Liver (tissue), 8 donors: ENCODE measurements at regions not wholly inside any gene's neighbourhood (a gene's known extent, or its start where the extent isn't known, plus 50 kb on each side); places are given as distances from the start of the nearest gene placed in this dataset.

Experiments
- DNase-seq: peaks from one replicate; pipeline ENCODE4 v3.0.0-alpha.2; 2017; ENCODE audit warnings: low spot score
- H3K27ac ChIP-seq, 2 donors: one replicate each; pipeline ENCODE4 v1.7.0; 2013; ENCODE audit warnings: inconsistent platforms in 2 of 2, low read length in 2 of 2, control low read depth in 1 of 2, low read depth in 1 of 2, mild to moderate bottlenecking in 1 of 2
- H3K27me3 ChIP-seq, 4 donors: one replicate each; pipeline versions ENCODE4 v1.6.1 to v1.7.0; 2013; ENCODE audit warnings: low read length in 3 of 4, inconsistent platforms in 1 of 4, mild to moderate bottlenecking in 1 of 4, moderate library complexity in 1 of 4; ENCODE audit not compliant: control insufficient read depth in 4 of 4, insufficient read depth in 4 of 4
- H3K36me3 ChIP-seq, 4 donors: one replicate each; pipeline versions ENCODE4 v1.6.1 to v1.7.0; 2013; ENCODE audit warnings: low read length in 3 of 4, mild to moderate bottlenecking in 3 of 4, low read depth in 1 of 4, moderate library complexity in 1 of 4; ENCODE audit not compliant: control insufficient read depth in 4 of 4, insufficient read depth in 3 of 4
- H3K4me1 ChIP-seq, 4 donors: one replicate each; pipeline versions ENCODE4 v1.6.1 to v1.7.0; 2013; ENCODE audit warnings: low read length in 3 of 4, mild to moderate bottlenecking in 3 of 4, moderate library complexity in 1 of 4; ENCODE audit not compliant: control insufficient read depth in 4 of 4, insufficient read depth in 4 of 4
- H3K4me3 ChIP-seq, 3 donors: one replicate each; pipeline versions ENCODE4 v1.6.1 to v1.7.0; 2013; ENCODE audit warnings: low read length in 3 of 3, control low read depth in 1 of 3, low read depth in 1 of 3, mild to moderate bottlenecking in 1 of 3
- H3K9ac ChIP-seq, 2 donors: one replicate each; pipeline ENCODE4 v1.7.0; 2013; ENCODE audit warnings: low read length in 2 of 2, mild to moderate bottlenecking in 2 of 2, moderate library complexity in 2 of 2, control low read depth in 1 of 2, low read depth in 1 of 2
- H3K9me3 ChIP-seq, 4 donors: one replicate each; pipeline versions ENCODE4 v1.6.1 to v1.7.0; 2013; ENCODE audit warnings: low read length in 3 of 4; ENCODE audit not compliant: control insufficient read depth in 4 of 4
- ATF3 ChIP-seq: IDR thresholded peaks from 2 replicates; pipeline ENCODE4 v1.6.1; 2016; ENCODE audit warnings: antibody characterized with exemption
- CTCF ChIP-seq: fragments of 150-350 bp; IDR thresholded peaks from 2 replicates; pipeline ENCODE4 v1.5.1; 2017; ENCODE audit warnings: improper control_type of control experiment, low read depth, low read length; ENCODE audit not compliant: missing input control
- EGR1 ChIP-seq, 2 donors: IDR thresholded peaks; 2 replicates each; pipeline ENCODE4 v1.6.1; 2016 to 2018; ENCODE audit warnings: antibody characterized with exemption in 2 of 2, low read depth in 2 of 2
- FOXA1 ChIP-seq: IDR thresholded peaks from 2 replicates; pipeline ENCODE4 v1.6.1; 2016; ENCODE audit warnings: antibody characterized with exemption
- FOXA2 ChIP-seq: IDR thresholded peaks from 2 replicates; pipeline ENCODE4 v1.6.1; 2016; ENCODE audit warnings: antibody characterized with exemption
- GABPA ChIP-seq, 2 donors: IDR thresholded peaks in 1 of 2; conservative IDR thresholded peaks in 1 of 2; 2 replicates each; pipeline ENCODE4 v1.6.1; 2016; ENCODE audit warnings: antibody characterized with exemption in 2 of 2, mild to moderate bottlenecking in 1 of 2, moderate library complexity in 1 of 2
- HNF4A ChIP-seq, 2 donors: conservative IDR thresholded peaks; 2 replicates each; pipeline ENCODE4 v1.6.1; 2016; ENCODE audit warnings: antibody characterized with exemption in 2 of 2, mild to moderate bottlenecking in 2 of 2
- HNF4G ChIP-seq: IDR thresholded peaks from 2 replicates; pipeline ENCODE4 v1.6.1; 2016; ENCODE audit warnings: antibody characterized with exemption
- JUND ChIP-seq, 2 donors: IDR thresholded peaks; 2 replicates each; pipeline ENCODE4 v1.6.1; 2016; ENCODE audit warnings: antibody characterized with exemption in 2 of 2
- MAX ChIP-seq: IDR thresholded peaks from 2 replicates; pipeline ENCODE4 v1.6.1; 2016; ENCODE audit warnings: antibody characterized with exemption
- NR2F2 ChIP-seq: IDR thresholded peaks from 2 replicates; pipeline ENCODE4 v1.6.1; 2016; ENCODE audit warnings: antibody characterized with exemption
- RAD21 ChIP-seq, 2 donors: IDR thresholded peaks; 2 replicates each; pipeline ENCODE4 v1.6.1; 2016; ENCODE audit warnings: antibody characterized with exemption in 2 of 2, mild to moderate bottlenecking in 2 of 2
- REST ChIP-seq: IDR thresholded peaks from 2 replicates; pipeline ENCODE4 v1.6.1; 2016; ENCODE audit warnings: antibody characterized with exemption, mild to moderate bottlenecking
- RXRA ChIP-seq, 2 donors: IDR thresholded peaks; 2 replicates each; pipeline ENCODE4 v1.6.1; 2017 to 2018; ENCODE audit warnings: antibody characterized with exemption in 2 of 2, mild to moderate bottlenecking in 1 of 2
- TAF1 ChIP-seq: conservative IDR thresholded peaks from 2 replicates; pipeline ENCODE4 v1.6.1; 2016; ENCODE audit warnings: antibody characterized with exemption, mild to moderate bottlenecking
- YY1 ChIP-seq: IDR thresholded peaks from 2 replicates; pipeline ENCODE4 v1.6.1; 2016; ENCODE audit warnings: antibody characterized with exemption, mild to moderate bottlenecking
- ZBTB33 ChIP-seq: IDR thresholded peaks from 2 replicates; pipeline ENCODE4 v1.6.1; 2016; ENCODE audit warnings: antibody characterized with exemption
- WGBS: extraction: QIAGEN DNeasy Blood & Tissue Kit; methylation state at CpG from one replicate; pipeline ENCODE4 v1.1.7; 2013; 5-methylcytosine and 5-hydroxymethylcytosine counted together
- donor health status: healthy.
- donor health status: healthy.
- donor health status: healthy.
- donor health status: healthy.
- donor health status: healthy.

- TF ChIP-seq CTCF = no peak
- no peak for TF ChIP-seq FOXA1
- no peak for TF ChIP-seq TAF1
- TF ChIP-seq GABPA (IDR thresholded peaks at IDR 0.05 in 1 of 2, conservative IDR thresholded peaks at IDR 0.05 in 1 of 2) = no peak
- no peak for TF ChIP-seq FOXA2
- no peak for TF ChIP-seq NR2F2
Observed at GRCh38 chr10:32112055-32112454, 55.8 kb upstream of the KIF5B start (continued).

GRCh38 chr10:32111585-32111984 lies 55.4 kb upstream of the KIF5B start:
- TF ChIP-seq FOXA1 (no peak), YY1 (no peak), TAF1 (no peak), GABPA (IDR thresholded peaks at IDR 0.05 in 1 of 2, conservative IDR thresholded peaks at IDR 0.05 in 1 of 2) (no peak), NR2F2 (no peak)
- H3K4me1 ChIP-seq = no peaks in the 10 kb centered on the region
- no peaks in the 10 kb centered on the region for H3K27me3 ChIP-seq
- no peak overlapping the region for H3K27ac ChIP-seq
- H3K36me3 ChIP-seq = no peaks in the 10 kb centered on the region
- no peaks in the 10 kb centered on the region for H3K9me3 ChIP-seq
- H3K9ac ChIP-seq = no peak overlapping the region
- 91% methylated on average over 3 of the region's 3 CpGs for WGBS
- no peak for DNase-seq
- H3K4me3 ChIP-seq = no peak overlapping the region

- no peaks in the 10 kb centered on the region for H3K9me3 ChIP-seq
- no peaks in the 10 kb centered on the region for H3K36me3 ChIP-seq
- H3K4me3 ChIP-seq = no peak overlapping the region
- H3K27me3 ChIP-seq = no peaks in the 10 kb centered on the region
- 92% methylated on average over 7 of the region's 7 CpGs for WGBS
- TF ChIP-seq REST (no peak), FOXA2 (no peak), HNF4A (conservative IDR thresholded peaks at IDR 0.05) (no peak), HNF4G (no peak), ZBTB33 (no peak), RAD21 (IDR thresholded peaks at IDR 0.05) (no peak), EGR1 (IDR thresholded peaks at IDR 0.05; ENCODE audit: low read depth in 2 of 2) (no peak), CTCF (no peak), MAX (no peak), YY1 (no peak), TAF1 (no peak), FOXA1 (no peak), JUND (IDR thresholded peaks at IDR 0.05) (no peak), RXRA (IDR thresholded peaks at IDR 0.05) (no peak), ATF3 (no peak)
- H3K9ac ChIP-seq = no peak overlapping the region
- H3K4me1 ChIP-seq = no peaks in the 10 kb centered on the region
- no peak overlapping the region for H3K27ac ChIP-seq
- DNase-seq = no peak
Observed at GRCh38 chr10:32110790-32111189, 54.6 kb upstream of the KIF5B start.
